HCT116 (cell line): ENCODE measurements at regions not wholly inside any gene's neighbourhood (a gene's known extent, or its start where the extent isn't known, plus 50 kb on each side); places are given as distances from the start of the nearest gene placed in this dataset.

ENCODE experiments used
- ATAC-seq: fragments of 200-7000 bp; cut with Tn5 transposase; 2 replicates; pipeline ENCODE4 v1.9.1; 2020; ENCODE audit warnings: mild to moderate bottlenecking, moderate library complexity
- BruUV-seq: library from RNA; stranded (reverse); fragments of 400-500 nt; replicated peaks from 2 replicates; lab custom pipeline; 2021; lab: Mats Ljungman, UMichigan
- CTCF ChIA-PET: fragments of 300-600 bp; sonication (Branson Sonifier 250); formaldehyde crosslinking; loops from one replicate; lab custom pipeline; 2021; ENCODE audit warnings: antibody characterized with exemption; lab: Charles Lee
- POLR2A ChIA-PET: fragments of 300-600, 350-600 bp; sonication (Branson Sonifier 250); formaldehyde crosslinking; loops from one replicate; lab custom pipeline; 2021; ENCODE audit warnings: antibody characterized with exemption; lab: Charles Lee
- RAD21 ChIA-PET, 2 experiments: fragments of 300-600 bp; sonication (Branson Sonifier 250); formaldehyde crosslinking; loops; one replicate each; lab custom pipeline; 2023; ENCODE audit warnings: low total read pairs in 2 of 2; ENCODE audit not compliant: uncharacterized antibody in 2 of 2, unreplicated experiment in 2 of 2, low non-redundant PET in 1 of 2; lab: Charles Lee
- DNase-seq: peaks from one replicate; pipeline ENCODE4 v3.0.0-alpha.2; 2010; ENCODE audit warnings: low read depth, low spot score
- H2AFZ ChIP-seq: fragments of 200-600 bp; shearing (Covaris generic), sonication (generic); 2 replicates; pipeline ENCODE4 v1.6.1; 2017; ENCODE audit warnings: low read depth, mixed run types, mixed read lengths, antibody characterized with exemption, low read length; ENCODE audit not compliant: poor library complexity, severe bottlenecking
- H3K27ac ChIP-seq: 2 replicates; pipeline ENCODE4 v1.5.1; 2012; ENCODE audit warnings: low read depth, low read length
- H3K27me3 ChIP-seq: fragments of 200-600 bp; sonication (generic); 2 replicates; pipeline ENCODE4 v1.6.1; 2016; ENCODE audit warnings: mixed run types, low read length, mixed read lengths; ENCODE audit not compliant: insufficient read depth
- H3K36me3 ChIP-seq, 2 experiments: fragments of 200-500 bp in 1 of 2; fragments of 200-600 bp in 1 of 2; sonication (Bioruptor generic) in 1 of 2; sonication (generic) in 1 of 2; 2 replicates each; pipeline versions ENCODE4 v1.5.1 to v1.6.1; 2014 to 2016; ENCODE audit warnings: low read length in 2 of 2, inconsistent platforms in 1 of 2, mixed read lengths in 1 of 2, mixed run types in 1 of 2; ENCODE audit not compliant: insufficient read depth in 2 of 2, control insufficient read depth in 1 of 2
- H3K4me1 ChIP-seq, 2 experiments: fragments of 200-600 bp in 1 of 2; sonication (generic) in 1 of 2; 2 replicates each; pipeline versions ENCODE4 v1.5.1 to v1.6.1; 2012 to 2017; ENCODE audit warnings: low read length in 2 of 2, inconsistent platforms in 1 of 2, mild to moderate bottlenecking in 1 of 2, mixed read lengths in 1 of 2, mixed run types in 1 of 2, moderate library complexity in 1 of 2; ENCODE audit not compliant: insufficient read depth in 2 of 2, control insufficient read depth in 1 of 2
- H3K4me2 ChIP-seq: fragments of 200-600 bp; sonication (generic); 2 replicates; pipeline ENCODE4 v1.6.1; 2017; ENCODE audit warnings: mixed run types, low read length, mixed read lengths
- H3K4me3 ChIP-seq, 2 experiments: fragments of 200-600 bp in 1 of 2; sonication (generic) in 1 of 2; replicated peaks in 1 of 2; 2 replicates each; pipeline ENCODE4 v1.5.1; 2011 to 2016; ENCODE audit warnings: low read length in 2 of 2, control low read depth in 1 of 2, low read depth in 1 of 2, mild to moderate bottlenecking in 1 of 2, mixed read lengths in 1 of 2, mixed run types in 1 of 2
- H3K79me2 ChIP-seq: fragments of 200-600 bp; sonication (generic); 2 replicates; pipeline ENCODE4 v1.6.1; 2017; ENCODE audit warnings: mild to moderate bottlenecking, mixed run types, low read length, moderate library complexity, mixed read lengths; ENCODE audit not compliant: insufficient read depth
- H3K9ac ChIP-seq: fragments of 200-600 bp; sonication (generic); 2 replicates; pipeline ENCODE4 v1.6.1; 2016; ENCODE audit warnings: low read length, mixed read lengths
- H3K9me2 ChIP-seq: fragments of 200-600 bp; sonication (generic), shearing (Covaris generic); 2 replicates; pipeline ENCODE4 v1.6.1; 2017; ENCODE audit warnings: mixed run types, mild to moderate bottlenecking, moderate library complexity; ENCODE audit not compliant: insufficient read depth
- H3K9me3 ChIP-seq, 2 experiments: fragments of 200-500 bp in 1 of 2; fragments of 200-600 bp in 1 of 2; sonication (Bioruptor generic) in 1 of 2; sonication (generic) in 1 of 2; 2 replicates each; pipeline ENCODE4 v1.6.1; 2014 to 2017; ENCODE audit warnings: low read length in 2 of 2, mixed read lengths in 2 of 2, inconsistent platforms in 1 of 2, low read depth in 1 of 2, mild to moderate bottlenecking in 1 of 2, mixed run types in 1 of 2, moderate library complexity in 1 of 2; ENCODE audit not compliant: control insufficient read depth in 1 of 2, insufficient read depth in 1 of 2
- H4K20me1 ChIP-seq: fragments of 200-600 bp; sonication (generic), shearing (Covaris generic); 2 replicates; pipeline ENCODE4 v1.6.1; 2017; ENCODE audit warnings: mixed run types, mild to moderate bottlenecking, moderate library complexity; ENCODE audit not compliant: insufficient read depth
- CEBPB ChIP-seq: IDR thresholded peaks from 2 replicates; pipeline ENCODE4 v1.6.1; 2012; ENCODE audit warnings: low read depth
- EGR1 ChIP-seq: IDR thresholded peaks from 2 replicates; pipeline ENCODE4 v1.6.1; 2012; ENCODE audit warnings: low read depth
- EZH2 ChIP-seq: fragments of 200-600 bp; sonication (generic); IDR thresholded peaks from 2 replicates; pipeline ENCODE4 v1.6.1; 2017; ENCODE audit warnings: antibody characterized with exemption, mixed run types
- JUND ChIP-seq: IDR thresholded peaks from 2 replicates; pipeline ENCODE4 v1.6.1; 2012
- POLR2A ChIP-seq: IDR thresholded peaks from 2 replicates; pipeline ENCODE4 v1.7.0; 2011; ENCODE audit warnings: borderline replicate concordance; ENCODE audit not compliant: insufficient read depth, insufficient read length; ENCODE audit errors: extremely low read depth
- POLR2AphosphoS5 ChIP-seq: IDR thresholded peaks from 2 replicates; pipeline ENCODE4 v1.6.1; 2011; ENCODE audit warnings: mild to moderate bottlenecking, low read depth, low read length, moderate library complexity
- RAD21 ChIP-seq: IDR thresholded peaks from 2 replicates; pipeline ENCODE4 v1.6.1; 2012; ENCODE audit warnings: low read depth, mild to moderate bottlenecking
- REST ChIP-seq: IDR thresholded peaks from 2 replicates; pipeline ENCODE4 v1.6.1; 2012; ENCODE audit warnings: low read depth
- SIN3A ChIP-seq: IDR thresholded peaks from 2 replicates; pipeline ENCODE4 v1.6.1; 2012; ENCODE audit warnings: low read depth
- SP1 ChIP-seq: IDR thresholded peaks from 2 replicates; pipeline ENCODE4 v1.6.1; 2012; ENCODE audit warnings: low read depth
- TCF7L2 ChIP-seq: IDR thresholded peaks from 2 replicates; pipeline ENCODE4 v1.7.0; 2011; ENCODE audit warnings: borderline replicate concordance, inconsistent platforms; ENCODE audit not compliant: insufficient read depth, insufficient read length; ENCODE audit errors: extremely low read depth
- YY1 ChIP-seq: IDR thresholded peaks from 2 replicates; pipeline ENCODE4 v1.6.1; 2011; ENCODE audit warnings: low read length, low read depth, moderate library complexity, mild to moderate bottlenecking; ENCODE audit not compliant: insufficient replicate concordance; ENCODE audit errors: extremely low read depth
- ZNF274 ChIP-seq: fragments of 200-500 bp; sonication (Bioruptor generic); IDR thresholded peaks from 2 replicates; pipeline ENCODE4 v1.6.1; 2014; ENCODE audit warnings: mild to moderate bottlenecking, low read depth, low read length, inconsistent platforms
- intact Hi-C: fragments of 100-400 bp; cut with micrococcal nuclease; formaldehyde crosslinking; loops from 2 replicates; pipeline ENCODE4 v1.10.0; 2022
- TF ChIP-seq, protein P1 (sequence below): IDR thresholded peaks from 2 replicates; pipeline ENCODE4 v1.6.1; 2012

- ATAC-seq (no peak), DNase-seq (no peak)
- H3K4me2 ChIP-seq: no peak overlapping the region
- no peaks in the 10 kb centered on the region for H3K27me3 ChIP-seq
- H3K4me1 ChIP-seq: no peaks in the 10 kb centered on the region
- ChIA-PET CTCF (no interaction called here), POLR2A (no interaction called here), RAD21 (no interaction called here)
- no TSS peak for BruUV-seq
- intact Hi-C loops: no loop called here
- H3K36me3 ChIP-seq: no peaks in the 10 kb centered on the region
- no peaks in the 10 kb centered on the region for H3K9me2 ChIP-seq
- no peak overlapping the region for H3K4me3 ChIP-seq
- H4K20me1 ChIP-seq: no peaks in the 10 kb centered on the region
- no peak overlapping the region for H3K27ac ChIP-seq
- peaks cover 8 to 25% of the 10 kb centered on the region in 2 experiments; a peak in 2 of 4 replicates for H3K9me3 ChIP-seq
- H3K79me2 ChIP-seq: no peaks in the 10 kb centered on the region
- no peak for TF ChIP-seq TCF7L2
- TF ChIP-seq REST: no peak
- TF ChIP-seq, protein P1, sequence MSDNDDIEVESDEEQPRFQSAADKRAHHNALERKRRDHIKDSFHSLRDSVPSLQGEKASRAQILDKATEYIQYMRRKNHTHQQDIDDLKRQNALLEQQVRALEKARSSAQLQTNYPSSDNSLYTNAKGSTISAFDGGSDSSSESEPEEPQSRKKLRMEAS: no peak
- no peak for TF ChIP-seq RAD21
- no peak for TF ChIP-seq EZH2
- H2AFZ ChIP-seq: no peak overlapping the region
- no peak overlapping the region for H3K9ac ChIP-seq
These were observed 424.1 kb upstream of the PIK3C3 start for GRCh38 chr18:41530970-41531369.

GRCh38 chr18:41529093-41529492, 425.9 kb upstream of the PIK3C3 start:
- POLR2A ChIA-PET: no interaction called here
- no peak for TF ChIP-seq TCF7L2
- TF ChIP-seq CEBPB: no peak
- TF ChIP-seq, protein P1: no peak
- no peak for TF ChIP-seq ZNF274
- TF ChIP-seq REST: no peak
- no peak for TF ChIP-seq YY1
- TF ChIP-seq EGR1: no peak
- no peak for TF ChIP-seq JUND
- no peak for TF ChIP-seq SP1
- TF ChIP-seq POLR2A: no peak
- no peak for TF ChIP-seq SIN3A
- no peak for TF ChIP-seq POLR2AphosphoS5

More at GRCh38 chr18:41529093-41529492, 425.9 kb upstream of the PIK3C3 start:
- intact Hi-C loops: no loop called here
- Histone ChIP-seq H3K9me3 (peaks cover 8 to 29% of the 10 kb centered on the region in 2 experiments; a peak in 2 of 4 replicates), H3K9me2 (no peaks in the 10 kb centered on the region), H3K36me3 (no peaks in the 10 kb centered on the region), H2AFZ (no peak overlapping the region), H4K20me1 (no peaks in the 10 kb centered on the region), H3K27me3 (no peaks in the 10 kb centered on the region), H3K79me2 (no peaks in the 10 kb centered on the region), H3K9ac (no peak overlapping the region), H3K4me2 (no peak overlapping the region), H3K4me1 (no peaks in the 10 kb centered on the region), H3K4me3 (no peak overlapping the region), H3K27ac (no peak overlapping the region)
- ATAC-seq (no peak), DNase-seq (no peak)
- ChIA-PET RAD21 (no interaction called here), CTCF (no interaction called here)
- BruUV-seq: no TSS peak
